ENCODE measurements at regions not wholly inside any gene's neighbourhood (a gene's known extent, or its start where the extent isn't known, plus 50 kb on each side); places are given as distances from the start of the nearest gene placed in this dataset.
A peak's percentile ranks its signal among the peaks of the same experiment; 100 is the strongest.

GRCh38 chr6:81465859-81466258 is 286.6 kb downstream of the TENT5A start:
- in situ Hi-C loops (cut with MboI) = loop anchor here (25.0 kb wide), 3 partner anchors 546 to 1254 kb away; no protein-coding TSS in a partner anchor
- H3F3A ChIP-seq (ENCODE audit: insufficient read depth) = no peaks in the 10 kb centered on the region
- TF ChIP-seq EZH2 (IDR thresholded peaks at IDR 0.05; ENCODE audit: insufficient read depth, poor library complexity, severe bottlenecking) (no peak), EZH2phosphoT487 (IDR thresholded peaks at IDR 0.05; ENCODE audit: insufficient read depth, low read depth) (no peak)

DNA sequence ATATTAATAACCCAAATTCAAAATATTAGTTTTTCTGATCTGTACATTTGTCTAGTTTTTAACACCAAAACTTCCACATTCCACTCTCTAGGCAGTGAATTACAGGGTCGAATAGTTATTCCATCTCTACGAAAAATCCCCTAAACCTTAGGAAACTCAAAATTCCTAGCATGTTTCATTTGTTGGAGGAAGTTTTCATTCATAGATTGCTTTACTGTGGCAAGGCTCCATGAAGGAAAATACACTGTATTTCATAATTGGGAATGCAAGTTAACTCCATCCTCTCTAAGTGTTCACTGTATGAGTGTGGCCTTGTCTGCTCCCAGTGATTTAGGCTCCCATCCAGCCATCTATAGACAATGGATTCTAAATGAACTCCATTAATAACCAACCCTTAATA is 296.1 kb downstream of the TENT5A start:
- no peaks in the 10 kb centered on the region for H3K79me2 ChIP-seq (ENCODE audit: insufficient read depth)
- H3K9ac ChIP-seq = no peak overlapping the region
- no peaks in the 10 kb centered on the region for H4K20me1 ChIP-seq (ENCODE audit: insufficient read depth)
- H3K27me3 ChIP-seq (replicated peaks; ENCODE audit: insufficient read depth) = no peaks in the 10 kb centered on the region
- H3K9me2 ChIP-seq (ENCODE audit: insufficient read depth) = no peaks in the 10 kb centered on the region
- no peak overlapping the region for H3K4me3 ChIP-seq
- peaks cover 4% of the 10 kb centered on the region for H3K4me1 ChIP-seq (ENCODE audit: insufficient read depth)
- in situ Hi-C loops (cut with MboI) = loop anchor here (25.0 kb wide), 3 partner anchors 556 to 1244 kb away; no protein-coding TSS in a partner anchor
- no peak overlapping the region for H2AFZ ChIP-seq
- 41 to 50% methylated on average over 2 of the region's 2 CpGs for WGBS, 2 experiments (ENCODE audit: low coverage in 1 of 2, low lambda C conversion rate in 2 of 2, missing lambda C conversion rate in 2 of 2)
- TF ChIP-seq EZH2 (IDR thresholded peaks at IDR 0.05; ENCODE audit: insufficient read depth, poor library complexity, severe bottlenecking) = no peak
- no peak for TF ChIP-seq EZH2phosphoT487 (IDR thresholded peaks at IDR 0.05; ENCODE audit: insufficient read depth, low read depth)
- no peaks in the 10 kb centered on the region for H3K36me3 ChIP-seq (ENCODE audit: low read depth)
- no peak for DNase-seq
- H3K9me3 ChIP-seq (ENCODE audit: low read depth) = no peaks in the 10 kb centered on the region
- no peak overlapping the region for H3K4me2 ChIP-seq (ENCODE audit: unreplicated experiment)
- H3K27ac ChIP-seq = no peak overlapping the region
- no peaks in the 10 kb centered on the region for H3F3A ChIP-seq (ENCODE audit: insufficient read depth)

More at GRCh38 chr6:81465859-81466258, 286.6 kb downstream of the TENT5A start:
- DNase-seq = peak; percentile 66
- Histone ChIP-seq H3K79me2 (ENCODE audit: insufficient read depth) (no peaks in the 10 kb centered on the region), H3K4me3 (no peak overlapping the region), H3K4me2 (ENCODE audit: unreplicated experiment) (no peak overlapping the region), H3K9me2 (ENCODE audit: insufficient read depth) (no peaks in the 10 kb centered on the region), H2AFZ (no peak overlapping the region), H3K9ac (no peak overlapping the region), H4K20me1 (ENCODE audit: insufficient read depth) (no peaks in the 10 kb centered on the region), H3K4me1 (ENCODE audit: insufficient read depth) (no peaks in the 10 kb centered on the region), H3K27ac (no peak overlapping the region), H3K36me3 (ENCODE audit: low read depth) (no peaks in the 10 kb centered on the region), H3K9me3 (ENCODE audit: low read depth) (no peaks in the 10 kb centered on the region), H3K27me3 (replicated peaks; ENCODE audit: insufficient read depth) (no peaks in the 10 kb centered on the region)

GRCh38 chr6:81455641-81456040 is 296.8 kb downstream of the TENT5A start:
- H3K27me3 ChIP-seq (replicated peaks; ENCODE audit: insufficient read depth) = no peaks in the 10 kb centered on the region
- no peaks in the 10 kb centered on the region for H3K9me3 ChIP-seq (ENCODE audit: low read depth)
- no peak overlapping the region for H3K4me3 ChIP-seq
- no peaks in the 10 kb centered on the region for H3K79me2 ChIP-seq (ENCODE audit: insufficient read depth)
- H3K9ac ChIP-seq = no peak overlapping the region
- H3K4me1 ChIP-seq (ENCODE audit: insufficient read depth) = peaks cover 8% of the 10 kb centered on the region
- no peaks in the 10 kb centered on the region for H3F3A ChIP-seq (ENCODE audit: insufficient read depth)
- WGBS, 2 experiments (ENCODE audit: low coverage in 1 of 2, low lambda C conversion rate in 2 of 2, missing lambda C conversion rate in 2 of 2) = 36 to 43% methylated on average over 1 of the region's 1 CpG
- H3K4me2 ChIP-seq (ENCODE audit: unreplicated experiment) = no peak overlapping the region
- no peaks in the 10 kb centered on the region for H4K20me1 ChIP-seq (ENCODE audit: insufficient read depth)
- in situ Hi-C loops (cut with MboI) = loop anchor here (25.0 kb wide), 3 partner anchors 557 to 1243 kb away; no protein-coding TSS in a partner anchor
- H3K36me3 ChIP-seq (ENCODE audit: low read depth) = no peaks in the 10 kb centered on the region
- no peak overlapping the region for H3K27ac ChIP-seq
- H3K9me2 ChIP-seq (ENCODE audit: insufficient read depth) = no peaks in the 10 kb centered on the region
- DNase-seq = no peak
- no peak overlapping the region for H2AFZ ChIP-seq
- no peak for TF ChIP-seq EZH2 (IDR thresholded peaks at IDR 0.05; ENCODE audit: insufficient read depth, poor library complexity, severe bottlenecking)
- TF ChIP-seq EZH2phosphoT487 (IDR thresholded peaks at IDR 0.05; ENCODE audit: insufficient read depth, low read depth) = no peak

DNA sequence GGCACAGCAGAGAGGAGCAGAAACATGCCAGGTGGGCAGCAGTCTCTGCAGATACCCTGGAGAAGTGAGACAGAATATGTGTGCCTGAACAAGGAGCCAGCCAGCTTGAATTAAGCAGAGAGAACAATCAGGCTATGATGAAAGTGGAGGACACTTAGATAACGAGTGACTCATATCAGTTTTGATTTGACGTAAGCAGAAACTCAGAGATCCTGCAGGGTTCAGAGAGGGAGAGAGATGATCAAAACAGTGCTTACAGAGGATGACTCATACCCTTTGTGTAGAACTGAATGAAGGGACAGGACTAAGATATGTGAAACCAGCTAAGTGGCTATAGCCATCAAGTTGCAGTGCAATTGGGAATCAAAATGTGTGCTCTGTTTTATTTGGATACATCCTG is 300.7 kb downstream of the TENT5A start:
- Histone ChIP-seq H3K4me3 (no peak overlapping the region), H4K20me1 (ENCODE audit: insufficient read depth) (no peaks in the 10 kb centered on the region), H2AFZ (no peak overlapping the region), H3K9ac (no peak overlapping the region), H3K9me3 (ENCODE audit: low read depth) (no peaks in the 10 kb centered on the region), H3K36me3 (ENCODE audit: low read depth) (no peaks in the 10 kb centered on the region), H3K27me3 (replicated peaks; ENCODE audit: insufficient read depth) (no peaks in the 10 kb centered on the region), H3F3A (ENCODE audit: insufficient read depth) (peaks cover 3% of the 10 kb centered on the region; the same call in 1 of the 2 replicates), H3K27ac (0 out of 2 replicates have a peak overlapping the region, but pooled peaks have one; percentile 6), H3K4me1 (ENCODE audit: insufficient read depth) (peaks cover 17% of the 10 kb centered on the region), H3K9me2 (ENCODE audit: insufficient read depth) (no peaks in the 10 kb centered on the region), H3K79me2 (ENCODE audit: insufficient read depth) (no peaks in the 10 kb centered on the region), H3K4me2 (ENCODE audit: unreplicated experiment) (peak overlapping the region; percentile 24)
- in situ Hi-C loops (cut with MboI) = loop anchor here (25.0 kb wide), 3 partner anchors 561 to 1239 kb away; no protein-coding TSS in a partner anchor
- 0 to 3% methylated on average over 2 of the region's 2 CpGs for WGBS, 2 experiments (ENCODE audit: low coverage in 1 of 2, low lambda C conversion rate in 2 of 2, missing lambda C conversion rate in 2 of 2)
- TF ChIP-seq EZH2phosphoT487 (IDR thresholded peaks at IDR 0.05; ENCODE audit: insufficient read depth, low read depth) = no peak
- TF ChIP-seq EZH2 (IDR thresholded peaks at IDR 0.05; ENCODE audit: insufficient read depth, poor library complexity, severe bottlenecking) = no peak
- DNase-seq = peak; percentile 89

Measured in GM23248 (cell line).